Fibroblast of pulmonary artery (primary cell): ENCODE measurements at regions not wholly inside any gene's neighbourhood (a gene's known extent, or its start where the extent isn't known, plus 50 kb on each side); places are given as distances from the start of the nearest gene placed in this dataset.

Experiments
- DNase-seq: peaks from one replicate; pipeline ENCODE4 v3.0.0-alpha.2; 2010; ENCODE audit warnings: low read depth
- H3K4me3 ChIP-seq: replicated peaks from 2 replicates; pipeline ENCODE4 v1.5.1; 2011; ENCODE audit warnings: low read depth, mild to moderate bottlenecking, control low read depth, low read length, moderate library complexity
- TF ChIP-seq, protein P1 (sequence below): IDR thresholded peaks from 2 replicates; pipeline ENCODE4 v1.5.1; 2011; ENCODE audit warnings: mild to moderate bottlenecking, control low read depth, low read length, inconsistent platforms; ENCODE audit errors: missing control alignments

DNA sequence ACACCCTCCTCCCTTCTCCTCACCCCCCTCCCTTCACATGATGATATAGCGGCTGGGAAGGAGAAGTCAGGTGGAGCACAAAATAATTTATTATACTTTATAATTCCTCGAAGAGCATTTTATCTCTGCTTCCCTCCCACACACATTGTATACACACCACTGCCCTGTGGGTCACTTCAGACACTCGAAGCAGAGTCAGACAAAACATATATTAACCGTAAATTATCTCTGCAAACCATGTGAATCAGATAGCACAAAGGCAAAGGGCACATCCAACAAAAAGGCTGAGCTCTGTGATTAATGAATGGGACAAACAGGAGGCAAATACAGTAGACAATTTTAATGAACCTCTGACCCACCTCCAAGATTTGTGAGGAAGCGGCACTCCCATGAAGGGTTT lies 450.7 kb downstream of the GALC start:
- TF ChIP-seq, protein P1, sequence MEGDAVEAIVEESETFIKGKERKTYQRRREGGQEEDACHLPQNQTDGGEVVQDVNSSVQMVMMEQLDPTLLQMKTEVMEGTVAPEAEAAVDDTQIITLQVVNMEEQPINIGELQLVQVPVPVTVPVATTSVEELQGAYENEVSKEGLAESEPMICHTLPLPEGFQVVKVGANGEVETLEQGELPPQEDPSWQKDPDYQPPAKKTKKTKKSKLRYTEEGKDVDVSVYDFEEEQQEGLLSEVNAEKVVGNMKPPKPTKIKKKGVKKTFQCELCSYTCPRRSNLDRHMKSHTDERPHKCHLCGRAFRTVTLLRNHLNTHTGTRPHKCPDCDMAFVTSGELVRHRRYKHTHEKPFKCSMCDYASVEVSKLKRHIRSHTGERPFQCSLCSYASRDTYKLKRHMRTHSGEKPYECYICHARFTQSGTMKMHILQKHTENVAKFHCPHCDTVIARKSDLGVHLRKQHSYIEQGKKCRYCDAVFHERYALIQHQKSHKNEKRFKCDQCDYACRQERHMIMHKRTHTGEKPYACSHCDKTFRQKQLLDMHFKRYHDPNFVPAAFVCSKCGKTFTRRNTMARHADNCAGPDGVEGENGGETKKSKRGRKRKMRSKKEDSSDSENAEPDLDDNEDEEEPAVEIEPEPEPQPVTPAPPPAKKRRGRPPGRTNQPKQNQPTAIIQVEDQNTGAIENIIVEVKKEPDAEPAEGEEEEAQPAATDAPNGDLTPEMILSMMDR, result no peak
- DNase-seq, result no peak
- H3K4me3 ChIP-seq, result no peak overlapping the region

DNA sequence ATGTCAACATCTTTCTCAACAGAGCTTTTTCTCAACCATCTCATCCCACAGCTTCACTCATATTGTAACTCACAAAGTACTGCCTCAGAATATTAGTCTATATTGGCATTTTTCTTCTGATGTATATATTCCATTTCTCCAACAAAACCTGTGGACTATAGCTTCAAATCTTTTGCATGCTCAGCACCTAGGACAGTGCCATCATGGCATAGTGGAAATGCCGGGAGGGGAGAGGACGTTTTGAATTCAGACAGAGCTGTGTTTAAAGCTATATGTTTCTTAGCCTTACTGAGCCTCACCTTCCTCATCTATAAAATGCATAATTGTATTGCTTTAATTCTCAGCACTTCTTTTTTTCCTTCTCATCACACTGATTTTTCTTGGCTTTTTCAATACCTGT lies 452.6 kb downstream of the GALC start:
- no peak overlapping the region for H3K4me3 ChIP-seq
- no peak for DNase-seq
- TF ChIP-seq, protein P1, result no peak

DNA sequence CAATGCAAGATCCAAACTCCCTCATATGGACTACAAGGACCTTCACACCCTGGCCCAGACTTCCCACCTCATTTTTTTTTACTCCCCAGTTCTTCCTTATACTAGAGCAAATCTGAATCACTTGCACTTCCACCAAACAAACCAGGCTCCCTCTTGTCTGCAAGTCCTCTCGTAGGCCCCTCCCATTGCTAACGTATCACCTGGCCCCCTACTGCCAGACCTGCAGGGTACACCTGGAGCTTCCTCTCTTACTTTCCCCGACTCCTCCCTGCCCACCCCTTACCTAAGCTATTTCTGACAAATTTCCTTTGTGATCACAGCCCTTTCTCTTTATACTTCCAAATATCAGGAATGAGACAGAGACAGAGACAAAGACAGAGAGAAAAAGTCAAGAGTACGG lies 463.9 kb downstream of the GALC start:
- no peak for DNase-seq
- H3K4me3 ChIP-seq, result no peak overlapping the region
- TF ChIP-seq, protein P1, result no peak

DNA sequence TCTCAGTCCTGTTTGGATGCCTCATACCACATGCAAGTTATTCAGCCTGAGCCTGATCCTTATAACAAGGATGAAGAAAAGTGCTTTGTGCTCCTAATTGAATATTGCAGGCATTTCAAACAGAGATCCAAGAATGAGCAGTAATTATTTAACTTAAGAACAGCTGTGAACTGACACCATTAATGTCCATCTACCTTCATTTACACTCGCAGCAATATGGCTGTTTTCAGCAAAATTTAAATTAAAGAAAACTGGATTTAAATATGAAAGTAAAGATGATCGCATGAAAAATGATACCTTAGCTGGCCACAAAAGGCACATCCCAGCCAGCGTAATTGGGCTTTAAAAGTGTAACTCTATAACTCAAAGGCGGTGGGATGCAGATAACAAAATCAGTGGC lies 466.3 kb downstream of the GALC start:
- TF ChIP-seq, protein P1, result no peak
- DNase-seq, result no peak
- no peak overlapping the region for H3K4me3 ChIP-seq

DNA sequence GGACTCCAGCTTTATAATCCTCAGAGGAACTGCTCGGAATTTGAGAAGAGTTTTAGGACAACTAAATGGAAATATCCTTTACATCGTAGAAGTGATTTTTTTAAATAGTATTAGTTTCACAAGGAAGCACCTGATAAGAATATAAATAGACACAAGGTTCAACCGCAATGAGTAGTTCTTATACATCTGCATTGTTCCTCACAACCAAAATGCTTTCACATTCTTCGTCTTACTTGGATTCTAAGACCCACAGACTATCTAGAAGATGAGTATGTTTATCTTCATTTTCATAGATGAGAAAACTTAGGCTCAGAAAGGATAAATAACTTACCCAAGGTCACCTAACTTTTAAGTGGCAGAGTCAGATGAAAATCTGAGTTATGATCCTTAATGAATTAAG lies 469.0 kb downstream of the GALC start:
- no peak overlapping the region for H3K4me3 ChIP-seq
- TF ChIP-seq, protein P1, result no peak
- DNase-seq, result no peak

DNA sequence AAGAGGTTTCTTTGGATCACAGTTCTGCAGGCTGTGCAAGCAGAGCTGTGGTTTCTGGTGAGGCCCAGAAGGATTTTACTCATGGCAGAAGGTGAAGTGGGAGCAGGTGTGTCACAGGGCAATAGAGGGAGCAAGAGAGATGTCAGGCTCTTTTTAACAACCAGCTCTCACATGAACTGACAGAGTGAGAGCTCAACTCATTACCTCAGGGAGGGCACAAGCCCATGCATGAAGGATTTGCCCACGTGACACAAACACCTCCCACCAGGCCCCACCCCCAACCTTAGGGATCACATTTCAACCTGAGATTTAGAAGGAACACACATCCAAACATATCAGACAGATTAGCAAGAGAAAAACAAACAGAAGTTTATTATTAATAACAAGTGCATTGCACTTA lies 470.4 kb downstream of the GALC start:
- DNase-seq, result no peak
- H3K4me3 ChIP-seq, result no peak overlapping the region
- TF ChIP-seq, protein P1, result no peak

DNA sequence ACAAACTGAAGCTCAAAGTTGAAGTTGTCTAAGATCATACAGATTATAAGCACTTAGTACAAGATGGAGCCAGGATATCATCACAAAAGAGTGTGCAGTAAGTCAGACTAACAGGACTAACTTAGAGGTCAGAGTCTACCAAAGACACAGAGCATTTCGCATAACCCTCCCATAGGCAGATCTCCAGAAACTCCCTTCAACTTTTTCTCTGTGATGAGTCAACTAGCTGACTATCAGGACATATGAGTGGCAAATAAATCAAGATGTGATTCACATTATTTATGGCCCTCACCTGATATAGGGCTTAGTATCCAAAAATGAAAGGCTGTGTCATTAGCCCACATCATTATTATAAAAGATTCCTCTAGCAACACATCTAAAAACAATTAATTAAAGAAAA lies 484.6 kb downstream of the GALC start:
- no peak for DNase-seq
- TF ChIP-seq, protein P1, result no peak

More for the DNA sequence above, 484.6 kb downstream of the GALC start:
- H3K4me3 ChIP-seq, result no peak overlapping the region
